ENCODE measurements at regions not wholly inside any gene's neighbourhood (a gene's known extent, or its start where the extent isn't known, plus 50 kb on each side); places are given as distances from the start of the nearest gene placed in this dataset.

- TF ChIP-seq EP300 (IDR thresholded peaks at IDR 0.05) (no peak), CTCF (IDR thresholded peaks at IDR 0.05) (no peak)
These were observed 322.8 kb downstream of the TTLL7 start for GRCh38 chr1:83676106-83676505.

Measured in upper lobe of left lung (tissue), 4 donors.